LNCaP clone FGC (cell line): ENCODE measurements at regions not wholly inside any gene's neighbourhood (a gene's known extent, or its start where the extent isn't known, plus 50 kb on each side); places are given as distances from the start of the nearest gene placed in this dataset.

Experiments
- DNase-seq: peaks from one replicate; pipeline ENCODE4 v3.0.0-alpha.2; 2011; ENCODE audit warnings: low read depth
- H3K4me3 ChIP-seq: 2 replicates; pipeline ENCODE4 v1.5.1; 2011; ENCODE audit warnings: mild to moderate bottlenecking, low read depth, low read length, control low read depth
- CTCF ChIP-seq: IDR thresholded peaks from 2 replicates; pipeline ENCODE4 v1.5.1; 2012; ENCODE audit warnings: mild to moderate bottlenecking; ENCODE audit not compliant: control insufficient read depth, insufficient read depth; ENCODE audit errors: extremely low read depth

GRCh38 chr6:130314271-130314670, 51.5 kb upstream of the TMEM200A start:
- no peak for TF ChIP-seq CTCF
- no peak for DNase-seq
- no peak overlapping the region for H3K4me3 ChIP-seq

GRCh38 chr6:130313206-130313605, 52.6 kb upstream of the TMEM200A start:
- no peak overlapping the region for H3K4me3 ChIP-seq
- TF ChIP-seq CTCF, result no peak
- DNase-seq, result no peak

GRCh38 chr6:130309028-130309427, 56.8 kb upstream of the TMEM200A start:
- no peak overlapping the region for H3K4me3 ChIP-seq
- DNase-seq, result no peak
- TF ChIP-seq CTCF, result no peak

GRCh38 chr6:130307752-130308361, 58.0 kb upstream of the TMEM200A start:
- DNase-seq, result peak; percentile 78
- H3K4me3 ChIP-seq, result no peak overlapping the region
- no peak for TF ChIP-seq CTCF

- TF ChIP-seq CTCF, result no peak
- H3K4me3 ChIP-seq, result no peak overlapping the region
- DNase-seq, result no peak
These were observed 59.4 kb upstream of the TMEM200A start for GRCh38 chr6:130306377-130306776.

GRCh38 chr6:130303431-130303830, 62.4 kb upstream of the TMEM200A start:
- no peak for TF ChIP-seq CTCF
- H3K4me3 ChIP-seq, result no peak overlapping the region
- DNase-seq, result no peak

- H3K4me3 ChIP-seq, result no peak overlapping the region
- no peak for TF ChIP-seq CTCF
- DNase-seq, result no peak
These were observed 67.6 kb upstream of the TMEM200A start for GRCh38 chr6:130298258-130298657.
